G401.6 (cell line): ENCODE measurements at regions not wholly inside any gene's neighbourhood (a gene's known extent, or its start where the extent isn't known, plus 50 kb on each side); places are given as distances from the start of the nearest gene placed in this dataset.

ENCODE experiments used
- FAIRE-seq: peaks from 2 replicates; lab custom pipeline; 2012; peaks lifted over from hg19 to GRCh38; lab: Jason Lieb, UNC

- no peak for FAIRE-seq
Observed at GRCh38 chr14:103206836-103207387, 83.7 kb downstream of the TNFAIP2 start.

GRCh38 chr14:103207388-103208072, 84.3 kb downstream of the TNFAIP2 start:
- no peak for FAIRE-seq

- FAIRE-seq: no peak
Observed at GRCh38 chr14:103209054-103209453, 85.8 kb downstream of the TNFAIP2 start.

- no peak for FAIRE-seq
Observed at GRCh38 chr14:103209506-103209905, 86.2 kb downstream of the TNFAIP2 start.

- FAIRE-seq: no peak
Observed at GRCh38 chr14:103213331-103213730, 90.1 kb downstream of the TNFAIP2 start.

- FAIRE-seq: no peak
Observed at GRCh38 chr14:103214461-103214958, 91.2 kb downstream of the TNFAIP2 start.

GRCh38 chr14:103216399-103216798, 93.1 kb downstream of the TNFAIP2 start:
- no peak for FAIRE-seq

- no peak for FAIRE-seq
Observed at GRCh38 chr14:103216857-103217256, 93.6 kb downstream of the TNFAIP2 start.

- no peak for FAIRE-seq
Observed at GRCh38 chr14:103217538-103217937, 94.3 kb downstream of the TNFAIP2 start.

GRCh38 chr14:103220134-103220981, 97.1 kb downstream of the TNFAIP2 start:
- no peak for FAIRE-seq

- no peak for FAIRE-seq
Observed at GRCh38 chr14:103220982-103221641, 97.9 kb downstream of the TNFAIP2 start.

GRCh38 chr14:103221781-103222358, 98.6 kb downstream of the TNFAIP2 start:
- FAIRE-seq: no peak

- FAIRE-seq: no peak
Observed at GRCh38 chr14:103223818-103224352, 100.6 kb downstream of the TNFAIP2 start.

- no peak for FAIRE-seq
Observed at GRCh38 chr14:103225062-103225461, 101.8 kb downstream of the TNFAIP2 start.

- no peak for FAIRE-seq
Observed at GRCh38 chr14:103225476-103225875, 102.2 kb downstream of the TNFAIP2 start.

GRCh38 chr14:103227094-103227768, 104.0 kb downstream of the TNFAIP2 start:
- FAIRE-seq: no peak

- no peak for FAIRE-seq
Observed at GRCh38 chr14:103228076-103228806, 105.0 kb downstream of the TNFAIP2 start.

GRCh38 chr14:103228866-103229265, 105.2 kb upstream of the EIF5 start:
- FAIRE-seq: no peak

GRCh38 chr14:103230021-103230420, 104.0 kb upstream of the EIF5 start:
- FAIRE-seq: no peak

GRCh38 chr14:103230658-103231334, 103.2 kb upstream of the EIF5 start:
- FAIRE-seq: no peak
